T-helper 2 cell treated with Interferon-gamma antibody and Interleukin-4, amounts not matched to agents 100 ng/mL and 5 ng/mL, for 36 hours (primary cell): ENCODE measurements at regions not wholly inside any gene's neighbourhood (a gene's known extent, or its start where the extent isn't known, plus 50 kb on each side); places are given as distances from the start of the nearest gene placed in this dataset.

Experiments used
- intact Hi-C: fragments of 100-400 bp; cut with micrococcal nuclease; formaldehyde crosslinking; loops from one replicate; pipeline ENCODE4 v1.15.1; 2023

DNA sequence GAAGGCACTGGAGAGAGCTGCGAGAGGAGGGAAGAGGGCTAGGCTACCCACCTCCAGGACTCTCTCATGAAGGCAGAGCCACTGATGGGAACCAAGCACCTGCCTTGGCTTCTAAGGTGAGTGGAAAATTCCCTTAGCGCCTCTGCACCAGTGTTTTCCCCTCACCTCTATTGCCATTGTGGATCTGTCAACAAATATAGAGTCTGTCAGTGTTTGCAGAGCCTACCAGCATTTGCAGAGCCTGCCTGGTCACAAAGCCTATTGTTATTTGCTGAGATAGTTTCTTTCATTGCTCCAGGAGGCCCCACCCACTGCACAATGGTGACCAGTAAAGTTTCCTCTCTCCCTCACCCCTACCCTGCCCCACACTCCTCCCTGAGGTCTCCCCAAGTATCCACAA lies 141.9 kb downstream of the MRPL14 start:
- intact Hi-C loops: no loop called here

GRCh38 chr6:43984442-43985321 lies 142.6 kb downstream of the MRPL14 start:
- intact Hi-C loops: no loop called here

GRCh38 chr6:43983632-43984031 lies 143.6 kb downstream of the MRPL14 start:
- intact Hi-C loops: no loop called here

DNA sequence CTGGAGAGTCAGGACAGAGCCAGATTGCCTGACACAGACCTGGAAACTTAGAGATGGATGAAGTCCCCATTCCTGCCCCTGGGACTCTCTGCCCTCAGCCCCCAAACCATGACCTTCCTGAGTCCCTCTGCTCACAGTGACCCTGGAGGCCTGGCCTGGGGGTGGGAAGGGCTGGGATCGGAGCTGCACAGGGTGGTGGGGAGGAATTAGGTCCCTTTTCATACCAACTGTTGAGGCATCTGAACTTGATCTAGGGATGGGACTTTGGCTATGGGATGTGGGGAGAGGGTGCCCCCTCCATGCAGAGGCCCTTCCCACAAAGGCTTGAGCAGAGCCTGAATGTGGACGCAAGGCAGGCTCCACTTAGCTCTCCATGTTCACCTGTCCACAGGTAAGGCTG lies 144.1 kb downstream of the MRPL14 start:
- intact Hi-C loops: no loop called here

DNA sequence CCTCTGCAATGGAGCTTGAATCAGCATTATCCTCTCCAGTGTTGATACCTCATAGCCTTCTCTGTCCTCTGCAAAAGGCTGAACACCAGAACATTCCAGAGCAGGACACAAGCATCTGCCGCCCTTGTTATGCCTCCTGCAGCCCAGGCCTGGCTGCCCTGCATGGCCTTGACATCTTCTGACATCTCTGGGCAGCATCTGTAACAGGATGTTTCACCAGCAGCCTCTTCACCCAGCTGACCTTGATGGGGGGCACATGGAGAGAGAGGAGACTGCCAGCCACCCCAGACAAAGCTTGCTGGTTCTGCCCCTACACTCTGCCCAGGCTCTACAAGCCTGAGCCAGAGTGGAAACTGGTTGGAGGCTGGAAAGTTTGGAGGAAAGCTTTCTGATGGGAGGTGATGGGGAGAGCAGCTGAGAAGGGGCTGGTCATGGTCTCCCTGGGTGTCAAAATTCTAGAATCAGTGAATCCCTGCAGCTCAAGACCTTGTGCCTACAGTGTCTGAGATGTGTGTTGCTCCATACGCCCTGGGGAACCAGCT lies 145.1 kb downstream of the MRPL14 start:
- intact Hi-C loops: no loop called here

- intact Hi-C loops: no loop called here
Measured at GRCh38 chr6:43981363-43981990, 145.8 kb downstream of the MRPL14 start.

DNA sequence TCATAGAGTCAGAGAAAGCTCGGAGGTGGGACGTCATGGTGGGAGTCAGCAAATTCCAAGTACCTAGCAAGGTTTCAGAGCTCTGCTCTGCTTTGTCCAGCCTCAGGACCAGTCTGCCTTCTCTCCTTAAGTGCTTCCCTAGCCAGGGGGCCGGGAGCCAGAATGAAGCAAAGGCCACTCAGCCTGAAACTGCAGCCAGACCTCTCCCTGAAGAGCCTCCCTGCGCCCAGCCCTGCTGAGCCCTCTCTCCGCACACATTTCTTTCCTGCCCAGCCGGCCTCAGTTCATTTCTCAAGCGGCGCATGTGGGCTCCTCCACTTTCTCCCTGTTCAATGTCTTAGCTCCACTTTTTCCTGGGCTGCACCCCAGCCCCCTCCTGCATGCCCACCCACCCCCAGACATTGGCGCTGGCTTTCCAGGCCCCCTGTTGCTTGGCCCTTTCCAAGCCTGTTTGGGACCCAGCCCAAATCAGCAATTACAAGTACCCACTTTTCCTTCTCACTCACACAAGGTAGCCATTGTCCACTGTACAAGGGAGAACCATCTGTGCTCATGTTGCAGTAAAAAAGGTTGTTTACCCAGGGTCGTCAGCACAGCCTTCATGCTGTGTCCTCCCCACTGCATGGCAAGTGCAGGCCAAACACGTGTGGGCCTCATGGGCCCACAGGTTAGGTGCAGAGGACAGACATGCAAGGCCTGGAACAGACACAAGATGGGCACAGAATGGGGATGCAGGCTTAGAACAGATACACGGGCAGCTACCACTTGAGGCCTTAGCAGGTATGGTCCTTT lies 147.1 kb downstream of the MRPL14 start:
- intact Hi-C loops: no loop called here

GRCh38 chr6:43979525-43979924 lies 147.7 kb downstream of the MRPL14 start:
- intact Hi-C loops: no loop called here

DNA sequence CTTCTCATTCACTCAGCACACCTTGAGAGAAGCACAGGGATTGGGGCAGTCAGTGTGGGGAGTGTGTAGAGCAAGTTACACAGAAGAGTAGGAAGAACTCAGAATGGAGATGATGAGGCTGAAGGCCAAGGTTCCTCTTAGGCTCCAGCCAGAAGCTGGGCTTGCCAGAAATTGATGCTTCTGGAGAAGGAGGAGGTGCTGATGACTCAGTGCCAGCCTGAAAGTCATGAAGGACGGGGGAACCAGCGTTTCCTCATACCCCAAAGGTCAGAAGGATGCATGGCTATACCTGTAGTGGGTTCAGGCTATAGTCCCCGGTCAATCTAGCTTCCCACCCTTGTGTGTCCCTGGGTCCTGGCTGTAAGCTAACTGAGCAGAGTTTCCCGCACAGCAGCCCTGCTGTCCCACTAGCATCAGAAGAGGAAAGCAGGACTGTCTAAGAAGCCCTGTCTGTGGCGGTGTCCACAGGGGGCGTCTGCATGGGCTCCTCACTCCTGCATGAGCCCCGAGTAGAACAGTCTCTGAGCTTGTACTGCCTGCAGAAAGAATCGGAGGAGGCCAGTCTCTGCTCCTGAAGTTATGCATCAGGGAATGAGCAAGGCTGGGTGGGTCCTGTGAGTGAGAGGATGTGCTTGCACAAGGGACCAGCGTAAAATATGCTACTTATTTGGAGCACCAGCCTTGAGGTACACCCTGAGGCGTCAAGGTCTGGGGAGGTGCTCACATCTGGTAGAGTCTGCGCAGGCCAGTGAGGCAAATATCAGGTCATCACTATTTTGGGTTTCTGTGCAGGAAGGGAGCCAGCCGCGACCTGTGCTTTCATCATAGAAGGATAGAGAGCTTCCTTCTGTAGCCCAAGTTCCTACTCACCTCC lies 148.5 kb downstream of the MRPL14 start:
- intact Hi-C loops: no loop called here

DNA sequence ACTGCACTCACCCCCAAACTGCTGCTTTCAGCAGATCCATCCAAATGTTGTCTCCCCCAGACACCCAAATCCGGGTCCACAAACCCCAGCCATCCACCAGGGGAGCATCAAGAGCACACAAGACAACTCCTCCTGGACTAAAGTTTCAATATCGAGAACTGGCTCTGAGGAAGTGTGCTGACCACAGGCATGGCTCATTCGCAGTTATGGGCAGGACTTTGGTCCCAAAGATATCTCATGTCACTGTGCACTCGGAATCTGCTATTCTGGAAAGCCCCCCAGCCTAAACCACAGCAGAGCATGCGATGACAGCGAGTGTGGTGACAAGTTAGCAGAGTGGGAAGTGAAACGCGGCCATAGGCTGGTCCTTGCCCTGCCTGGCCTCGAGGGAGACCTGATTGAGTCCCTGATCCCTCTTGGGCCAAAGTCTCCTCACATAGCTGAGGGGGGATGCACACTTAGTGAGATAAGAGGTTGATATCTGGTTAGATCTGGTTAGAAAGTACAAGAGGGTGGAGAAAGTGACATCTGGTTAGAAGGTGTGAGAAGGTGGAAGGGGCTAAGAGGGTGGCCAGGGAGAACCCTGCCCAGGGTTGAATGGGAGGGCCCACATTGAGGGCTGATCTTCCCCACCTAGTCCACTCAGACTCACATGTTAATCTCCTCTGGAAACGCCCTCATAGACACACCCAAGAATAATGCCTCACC lies 149.7 kb downstream of the MRPL14 start:
- intact Hi-C loops: no loop called here

GRCh38 chr6:43976706-43977403 lies 150.4 kb downstream of the MRPL14 start:
- intact Hi-C loops: no loop called here

GRCh38 chr6:43974643-43975230 lies 152.5 kb downstream of the MRPL14 start:
- intact Hi-C loops: no loop called here

- intact Hi-C loops: no loop called here
Measured at GRCh38 chr6:43973357-43973756, 153.9 kb downstream of the MRPL14 start.

DNA sequence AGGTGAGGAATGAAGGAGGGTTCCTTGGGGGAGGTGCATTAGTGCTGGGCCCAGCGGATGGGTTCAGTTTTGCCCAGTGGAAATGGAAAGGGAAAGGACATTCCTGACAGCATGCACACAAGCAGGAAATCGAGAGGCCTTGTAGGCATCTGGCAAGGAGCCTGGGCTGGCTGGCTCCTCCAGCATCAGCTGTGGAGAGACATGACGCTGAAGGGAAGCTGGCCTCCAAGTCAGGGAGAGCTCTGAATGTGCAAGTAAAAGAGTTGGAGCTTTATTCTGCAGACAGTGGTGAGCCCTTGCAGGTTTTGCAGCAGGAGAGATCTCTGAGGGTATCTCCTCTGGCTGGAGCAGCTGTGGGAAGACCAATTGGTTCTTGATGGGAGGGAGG lies 154.3 kb downstream of the MRPL14 start:
- intact Hi-C loops: no loop called here

GRCh38 chr6:43972179-43972912 lies 154.9 kb downstream of the MRPL14 start:
- intact Hi-C loops: no loop called here

GRCh38 chr6:43971776-43972126 lies 155.5 kb downstream of the MRPL14 start:
- intact Hi-C loops: no loop called here

GRCh38 chr6:43970913-43971775 lies 156.1 kb downstream of the MRPL14 start:
- intact Hi-C loops: no loop called here
